Natural killer cell (primary cell): ENCODE measurements at regions not wholly inside any gene's neighbourhood (a gene's known extent, or its start where the extent isn't known, plus 50 kb on each side); places are given as distances from the start of the nearest gene placed in this dataset.

Experiments
- ATAC-seq, 3 donors: fragments of 150-1000 bp in 2 of 3; fragments of 200-7000 bp in 1 of 3; cut with Tn5 transposase; 1 replicate in 1 of 3; 2 replicates in 2 of 3; pipeline ENCODE4 v1.10.0; 2021; ENCODE audit warnings: mild to moderate bottlenecking in 2 of 3, moderate library complexity in 2 of 3
- DNase-seq, 2 donors: peaks; one replicate each; pipeline versions ENCODE4 v3.0.0 to v3.0.0-alpha.2; 2013 to 2021; ENCODE audit warnings: mixed read lengths in 1 of 2
- H3K27ac ChIP-seq: one replicate; pipeline ENCODE4 v1.5.1; 2013; ENCODE audit warnings: mild to moderate bottlenecking, low read length
- H3K27me3 ChIP-seq: one replicate; pipeline ENCODE4 v1.6.1; 2013; ENCODE audit warnings: low read length; ENCODE audit not compliant: control insufficient read depth, insufficient read depth
- H3K36me3 ChIP-seq: one replicate; pipeline ENCODE4 v1.6.1; 2013; ENCODE audit warnings: low read length; ENCODE audit not compliant: control insufficient read depth, insufficient read depth
- H3K4me1 ChIP-seq: one replicate; pipeline ENCODE4 v1.6.1; 2013; ENCODE audit warnings: low read length; ENCODE audit not compliant: control insufficient read depth, insufficient read depth
- H3K4me3 ChIP-seq: one replicate; pipeline ENCODE4 v1.5.1; 2013; ENCODE audit warnings: low read length
- H3K9me3 ChIP-seq: one replicate; pipeline ENCODE4 v1.6.1; 2013; ENCODE audit warnings: low read length; ENCODE audit not compliant: control insufficient read depth, insufficient read depth
- H3K27ac Mint-ChIP-seq, 2 donors: one replicate each; pipeline ENCODE4 v1.8.0; 2022; ENCODE audit warnings: mild to moderate bottlenecking in 2 of 2, mixed read lengths in 2 of 2, moderate library complexity in 1 of 2
- H3K27me3 Mint-ChIP-seq, 2 donors: one replicate each; pipeline ENCODE4 v1.8.0; 2022; ENCODE audit warnings: low read depth in 2 of 2, mixed read lengths in 2 of 2
- H3K36me3 Mint-ChIP-seq: one replicate; pipeline ENCODE4 v1.8.0; 2022; ENCODE audit warnings: mixed read lengths
- H3K4me1 Mint-ChIP-seq, 2 donors: one replicate each; pipeline ENCODE4 v1.8.0; 2022; ENCODE audit warnings: mixed read lengths in 2 of 2
- H3K4me3 Mint-ChIP-seq: one replicate; pipeline ENCODE4 v1.8.0; 2022; ENCODE audit warnings: mild to moderate bottlenecking, moderate library complexity, mixed read lengths
- H3K9me3 Mint-ChIP-seq, 2 donors: one replicate each; pipeline ENCODE4 v1.8.0; 2022; ENCODE audit warnings: mixed read lengths in 2 of 2
- WGBS: methylation state at CpG from one replicate; pipeline ENCODE4 v1.1.7; 2013; ENCODE audit warnings: missing lambda C conversion rate; ENCODE audit not compliant: insufficient coverage; 5-methylcytosine and 5-hydroxymethylcytosine counted together
- intact Hi-C: fragments of 100-400 bp; cut with micrococcal nuclease; formaldehyde crosslinking; loops from one replicate; pipeline ENCODE4 v1.14.2; 2022
- TF ChIP-seq, protein P1 (sequence below): fragments of 200-600 bp; IDR thresholded peaks from one replicate; pipeline ENCODE4 v1.8.0; 2022; ENCODE audit warnings: antibody characterized with exemption

- no peak for ATAC-seq
- H3K27me3 ChIP-seq: no peaks in the 10 kb centered on the region
- no peaks in the 10 kb centered on the region for H3K9me3 ChIP-seq
- 88% methylated on average over 1 of the region's 2 CpGs for WGBS
- H3K4me1 ChIP-seq: no peaks in the 10 kb centered on the region
- H3K4me3 ChIP-seq: no peak overlapping the region
- no peak overlapping the region for H3K27ac ChIP-seq
- Mint-ChIP-seq H3K4me3 (no peak overlapping the region), H3K4me1 (no peaks in the 10 kb centered on the region), H3K9me3 (peaks cover 2 to 5% of the 10 kb centered on the region in 2 donors), H3K27me3 (no peaks in the 10 kb centered on the region), H3K36me3 (no peaks in the 10 kb centered on the region), H3K27ac (no peak overlapping the region)
- no peak for DNase-seq
- no peaks in the 10 kb centered on the region for H3K36me3 ChIP-seq
- intact Hi-C loops: no loop called here
- TF ChIP-seq, protein P1, sequence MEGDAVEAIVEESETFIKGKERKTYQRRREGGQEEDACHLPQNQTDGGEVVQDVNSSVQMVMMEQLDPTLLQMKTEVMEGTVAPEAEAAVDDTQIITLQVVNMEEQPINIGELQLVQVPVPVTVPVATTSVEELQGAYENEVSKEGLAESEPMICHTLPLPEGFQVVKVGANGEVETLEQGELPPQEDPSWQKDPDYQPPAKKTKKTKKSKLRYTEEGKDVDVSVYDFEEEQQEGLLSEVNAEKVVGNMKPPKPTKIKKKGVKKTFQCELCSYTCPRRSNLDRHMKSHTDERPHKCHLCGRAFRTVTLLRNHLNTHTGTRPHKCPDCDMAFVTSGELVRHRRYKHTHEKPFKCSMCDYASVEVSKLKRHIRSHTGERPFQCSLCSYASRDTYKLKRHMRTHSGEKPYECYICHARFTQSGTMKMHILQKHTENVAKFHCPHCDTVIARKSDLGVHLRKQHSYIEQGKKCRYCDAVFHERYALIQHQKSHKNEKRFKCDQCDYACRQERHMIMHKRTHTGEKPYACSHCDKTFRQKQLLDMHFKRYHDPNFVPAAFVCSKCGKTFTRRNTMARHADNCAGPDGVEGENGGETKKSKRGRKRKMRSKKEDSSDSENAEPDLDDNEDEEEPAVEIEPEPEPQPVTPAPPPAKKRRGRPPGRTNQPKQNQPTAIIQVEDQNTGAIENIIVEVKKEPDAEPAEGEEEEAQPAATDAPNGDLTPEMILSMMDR: no peak
Measured at GRCh38 chr7:84314263-84314662, 119.7 kb upstream of the SEMA3A start.

GRCh38 chr7:84304407-84304806, 109.8 kb upstream of the SEMA3A start:
- Mint-ChIP-seq H3K36me3 (peaks cover 6% of the 10 kb centered on the region), H3K9me3 (peaks cover 7 to 9% of the 10 kb centered on the region in 2 donors), H3K27me3 (no peaks in the 10 kb centered on the region)

GRCh38 chr7:84302949-84303348, 108.4 kb upstream of the SEMA3A start:
- no peak overlapping the region for H3K27ac Mint-ChIP-seq
- peaks cover 4 to 5% of the 10 kb centered on the region in 2 donors for H3K9me3 Mint-ChIP-seq
- intact Hi-C loops: no loop called here
- Histone ChIP-seq H3K27ac (no peak overlapping the region), H3K4me1 (no peaks in the 10 kb centered on the region), H3K36me3 (no peaks in the 10 kb centered on the region), H3K27me3 (no peaks in the 10 kb centered on the region), H3K9me3 (peaks cover 3% of the 10 kb centered on the region), H3K4me3 (no peak overlapping the region)
- H3K4me3 Mint-ChIP-seq: no peak overlapping the region
- H3K27me3 Mint-ChIP-seq: no peaks in the 10 kb centered on the region
- DNase-seq (no peak), ATAC-seq (no peak)
- H3K4me1 Mint-ChIP-seq: no peaks in the 10 kb centered on the region
- WGBS: 83% methylated on average over 3 of the region's 3 CpGs
- no peaks in the 10 kb centered on the region for H3K36me3 Mint-ChIP-seq
- TF ChIP-seq, protein P1: no peak

More at GRCh38 chr7:84304407-84304806, 109.8 kb upstream of the SEMA3A start:
- no peaks in the 10 kb centered on the region for H3K4me1 ChIP-seq
- Mint-ChIP-seq H3K27ac (no peak overlapping the region), H3K4me3 (no peak overlapping the region), H3K4me1 (no peaks in the 10 kb centered on the region)
- no peaks in the 10 kb centered on the region for H3K36me3 ChIP-seq
- H3K27ac ChIP-seq: no peak overlapping the region
- no peak overlapping the region for H3K4me3 ChIP-seq
- ATAC-seq (no peak), DNase-seq (no peak)
- no peaks in the 10 kb centered on the region for H3K27me3 ChIP-seq
- intact Hi-C loops: no loop called here
- WGBS: 60% methylated on average over 1 of the region's 2 CpGs
- no peaks in the 10 kb centered on the region for H3K9me3 ChIP-seq
- TF ChIP-seq, protein P1: no peak

DNA sequence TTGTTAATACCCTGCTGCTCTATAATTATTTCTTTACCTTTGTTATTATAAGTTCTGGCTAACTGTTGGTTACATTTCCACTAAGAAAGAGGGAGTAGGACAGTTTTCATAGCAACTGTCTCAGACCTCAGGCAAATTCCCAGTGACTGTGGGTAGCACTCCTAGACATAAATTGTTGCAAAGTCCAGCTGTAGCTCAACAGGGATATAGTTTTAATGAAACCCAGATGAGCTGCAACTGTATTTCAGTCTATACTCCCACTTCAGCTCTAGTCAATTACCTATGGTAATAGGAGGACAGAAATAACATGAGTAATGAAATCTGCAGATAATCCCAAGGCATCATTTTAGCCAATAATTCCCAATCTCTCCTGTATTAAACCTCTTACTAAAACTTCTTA, 103.0 kb upstream of the SEMA3A start:
- intact Hi-C loops: no loop called here
- peaks cover 3 to 4% of the 10 kb centered on the region in 2 donors for H3K9me3 Mint-ChIP-seq
- ATAC-seq (no peak), DNase-seq (no peak)
- no peaks in the 10 kb centered on the region for H3K27me3 Mint-ChIP-seq
- Histone ChIP-seq H3K4me1 (no peaks in the 10 kb centered on the region), H3K36me3 (no peaks in the 10 kb centered on the region), H3K27ac (no peak overlapping the region), H3K4me3 (no peak overlapping the region), H3K27me3 (no peaks in the 10 kb centered on the region), H3K9me3 (peaks cover 3% of the 10 kb centered on the region)
- H3K27ac Mint-ChIP-seq: no peak overlapping the region
- no peak overlapping the region for H3K4me3 Mint-ChIP-seq
- no peaks in the 10 kb centered on the region for H3K4me1 Mint-ChIP-seq
- no peaks in the 10 kb centered on the region for H3K36me3 Mint-ChIP-seq
- TF ChIP-seq, protein P1: no peak
